OCI-LY3 (cell line): ENCODE measurements at regions not wholly inside any gene's neighbourhood (a gene's known extent, or its start where the extent isn't known, plus 50 kb on each side); places are given as distances from the start of the nearest gene placed in this dataset.

ENCODE experiments used
- CTCF ChIP-seq: fragments of 200-600, 300-600 bp; sonication (generic); IDR thresholded peaks from 2 replicates; pipeline ENCODE4 v1.5.1; 2014; ENCODE audit warnings: antibody characterized with exemption, low read length, low read depth
- EZH2phosphoT487 ChIP-seq: fragments of 200-600 bp; shearing (Covaris generic); IDR thresholded peaks from 2 replicates; pipeline ENCODE4 v1.6.1; 2018; ENCODE audit warnings: antibody characterized with exemption, mixed run types, low read depth

- TF ChIP-seq CTCF (no peak), EZH2phosphoT487 (no peak)
These were observed 124.3 kb upstream of the AADAT start for GRCh38 chr4:170214101-170214500.
